Neural cell (in vitro differentiated cells): ENCODE measurements at regions not wholly inside any gene's neighbourhood (a gene's known extent, or its start where the extent isn't known, plus 50 kb on each side); places are given as distances from the start of the nearest gene placed in this dataset.

Experiments
- CTCF ChIP-seq: fragments of 450-650 bp; IDR thresholded peaks from 2 replicates; pipeline ENCODE4 v1.5.1; 2014; ENCODE audit warnings: antibody characterized with exemption, mild to moderate bottlenecking, moderate library complexity; ENCODE audit not compliant: poor library complexity, severe bottlenecking
- EP300 ChIP-seq: fragments of 450-650 bp; conservative IDR thresholded peaks from 2 replicates; pipeline ENCODE4 v1.6.1; 2014; ENCODE audit warnings: antibody characterized with exemption, mild to moderate bottlenecking, moderate library complexity; ENCODE audit not compliant: poor library complexity, severe bottlenecking
- EZH2 ChIP-seq: fragments of 200-600, 300-800 bp; shearing (Covaris generic), sonication (generic); IDR thresholded peaks from 2 replicates; pipeline ENCODE4 v1.6.1; 2014; ENCODE audit warnings: antibody characterized with exemption, low read length, borderline replicate concordance, mild to moderate bottlenecking; ENCODE audit not compliant: insufficient read depth, poor library complexity, severe bottlenecking
- MXI1 ChIP-seq: fragments of 450-650 bp; conservative IDR thresholded peaks from 2 replicates; pipeline ENCODE4 v1.6.1; 2014; ENCODE audit warnings: antibody characterized with exemption, mild to moderate bottlenecking; ENCODE audit not compliant: poor library complexity, severe bottlenecking
- POLR2AphosphoS5 ChIP-seq: IDR thresholded peaks from 2 replicates; pipeline ENCODE4 v1.6.1; 2012
- RAD21 ChIP-seq: fragments of 450-650 bp; conservative IDR thresholded peaks from 2 replicates; pipeline ENCODE4 v1.6.1; 2014; ENCODE audit warnings: antibody characterized with exemption, mild to moderate bottlenecking, moderate library complexity
- REST ChIP-seq: IDR thresholded peaks from 2 replicates; pipeline ENCODE4 v1.6.1; 2012; ENCODE audit warnings: borderline replicate concordance
- SMC3 ChIP-seq: fragments of 450-650 bp; conservative IDR thresholded peaks from 2 replicates; pipeline ENCODE4 v1.6.1; 2014; ENCODE audit warnings: antibody characterized with exemption, mild to moderate bottlenecking, moderate library complexity; ENCODE audit not compliant: poor library complexity
- TAF1 ChIP-seq: IDR thresholded peaks from 2 replicates; pipeline ENCODE4 v1.6.1; 2012; ENCODE audit warnings: low read depth

GRCh38 chr2:117614296-117614695, 200.2 kb upstream of the DDX18 start:
- TF ChIP-seq CTCF (no peak), RAD21 (no peak), SMC3 (no peak), EZH2 (no peak), POLR2AphosphoS5 (no peak), TAF1 (no peak), EP300 (no peak), MXI1 (no peak), REST (no peak)
